GM18519 (cell line): ENCODE measurements at regions not wholly inside any gene's neighbourhood (a gene's known extent, or its start where the extent isn't known, plus 50 kb on each side); places are given as distances from the start of the nearest gene placed in this dataset.

Source experiments
- ATAC-seq: cut with Tn5 transposase; IDR thresholded peaks from one replicate; pipeline ENCODE4 v1.9.1; 2021; ENCODE audit warnings: mild to moderate bottlenecking, moderate library complexity; ENCODE audit not compliant: unreplicated experiment, low FRiP score

DNA sequence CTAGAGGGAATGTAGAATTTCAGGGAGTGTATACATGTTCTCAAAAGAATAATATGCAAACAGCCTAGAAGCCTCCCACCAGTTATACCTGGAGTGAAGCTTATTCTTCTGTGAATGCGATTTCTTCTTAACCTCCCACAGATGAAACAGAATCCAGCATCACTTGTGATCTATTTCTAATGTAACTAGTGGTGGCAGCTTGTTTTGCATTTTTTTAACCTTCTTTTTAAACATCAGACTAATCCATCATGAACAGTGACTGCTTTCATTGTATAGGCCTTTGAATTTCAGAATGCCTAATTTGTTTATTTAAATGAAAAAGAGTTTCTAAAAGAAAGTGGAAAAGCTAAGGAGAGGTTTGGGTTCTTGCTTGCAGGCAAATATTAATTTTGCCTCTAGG lies 85.7 kb upstream of the EPHA4 start:
- ATAC-seq = no peak

DNA sequence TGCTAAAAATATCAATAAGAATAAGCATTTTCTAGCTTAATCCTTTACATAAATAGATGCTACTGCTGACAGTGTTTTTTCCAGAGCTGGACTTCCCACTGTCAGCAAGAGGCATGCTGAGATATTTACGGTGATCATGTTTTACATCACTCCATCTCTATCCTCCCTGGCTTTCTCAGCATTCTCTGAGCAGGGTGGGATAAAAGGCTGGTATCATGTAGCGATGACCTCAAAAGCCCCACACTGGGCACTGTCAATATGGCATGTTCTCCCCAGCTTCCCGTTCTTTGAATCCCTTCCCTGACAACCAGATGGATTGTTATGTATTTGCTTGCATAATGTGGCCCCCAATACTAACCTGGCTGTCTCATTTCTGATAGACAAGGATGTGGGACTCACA lies 83.2 kb upstream of the EPHA4 start:
- no peak for ATAC-seq

GRCh38 chr2:221653182-221653581 lies 81.1 kb upstream of the EPHA4 start:
- no peak for ATAC-seq

DNA sequence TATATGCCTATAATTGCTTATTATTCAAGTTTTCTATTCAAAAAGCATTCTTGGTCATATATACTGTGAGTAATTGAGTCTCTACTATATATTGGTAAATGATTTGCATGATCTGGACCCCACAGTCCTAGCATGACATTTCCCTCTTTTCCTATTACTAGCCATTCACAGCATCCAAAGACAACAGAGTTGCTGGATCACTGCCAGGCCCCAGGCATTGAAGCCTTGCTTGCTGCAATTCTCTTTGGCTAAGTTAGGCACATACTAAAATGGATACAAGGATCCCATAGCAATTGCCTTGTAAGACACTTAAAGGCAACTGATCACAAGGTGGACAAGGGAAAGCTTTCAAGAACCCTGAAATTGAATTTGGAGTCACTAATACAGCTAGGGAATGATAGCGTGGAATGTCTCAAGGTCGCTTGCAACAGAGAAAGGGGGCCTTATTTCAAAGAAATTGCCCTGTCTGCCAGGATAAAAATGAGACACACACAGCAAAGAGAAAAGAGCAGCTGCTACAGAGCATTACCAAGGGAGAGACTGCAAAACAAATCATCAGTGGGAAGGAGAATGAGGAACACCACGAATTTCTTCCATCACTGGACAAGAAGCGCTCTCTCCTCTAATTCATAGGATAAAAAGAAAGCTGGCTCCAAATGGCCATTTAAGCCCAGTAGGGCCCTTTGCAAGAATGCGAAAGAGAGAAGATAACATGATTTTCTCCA lies 77.1 kb upstream of the EPHA4 start:
- no peak for ATAC-seq

DNA sequence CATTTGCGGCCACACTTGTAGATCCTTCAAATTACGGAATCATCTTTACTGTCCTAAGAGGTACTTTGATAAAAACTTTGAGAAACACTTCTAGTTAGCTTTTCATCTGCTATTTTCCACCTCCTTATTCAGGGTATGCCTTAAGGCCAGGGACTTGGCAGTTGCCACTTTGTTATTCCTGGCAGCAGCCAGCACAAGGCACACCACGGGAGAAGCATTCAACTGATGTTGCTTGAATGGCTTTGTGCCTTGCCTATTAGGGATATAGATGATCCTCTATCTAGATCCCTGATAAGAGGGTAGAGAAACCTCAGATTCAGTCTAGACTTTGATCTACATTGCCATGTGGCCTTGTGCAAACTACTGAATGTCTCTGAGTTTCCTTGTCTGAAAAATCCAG lies 70.3 kb upstream of the EPHA4 start:
- ATAC-seq = no peak

GRCh38 chr2:221641181-221641871 lies 69.2 kb upstream of the EPHA4 start:
- no peak for ATAC-seq

- ATAC-seq = no peak
These were observed 68.6 kb upstream of the EPHA4 start for GRCh38 chr2:221640686-221641085.

DNA sequence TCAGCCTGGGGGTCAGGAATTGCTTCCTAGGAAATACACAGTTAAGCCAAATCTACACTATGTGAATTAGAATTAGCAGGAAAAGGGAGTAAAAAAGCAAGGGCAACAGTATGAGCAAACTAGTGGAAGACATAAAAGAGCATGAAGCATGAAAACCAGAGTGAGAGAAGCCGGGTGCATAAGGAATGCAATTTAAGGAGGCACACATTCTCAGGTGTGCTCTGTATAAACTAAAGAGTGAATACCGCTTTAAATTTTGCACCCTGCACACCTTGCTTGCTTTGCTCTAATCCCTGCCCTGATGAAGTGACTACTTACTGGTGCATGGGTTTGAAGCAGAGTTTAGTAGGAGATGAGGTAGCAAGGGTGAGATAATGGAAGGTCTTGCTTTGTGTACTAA lies 65.7 kb upstream of the EPHA4 start:
- no peak for ATAC-seq

DNA sequence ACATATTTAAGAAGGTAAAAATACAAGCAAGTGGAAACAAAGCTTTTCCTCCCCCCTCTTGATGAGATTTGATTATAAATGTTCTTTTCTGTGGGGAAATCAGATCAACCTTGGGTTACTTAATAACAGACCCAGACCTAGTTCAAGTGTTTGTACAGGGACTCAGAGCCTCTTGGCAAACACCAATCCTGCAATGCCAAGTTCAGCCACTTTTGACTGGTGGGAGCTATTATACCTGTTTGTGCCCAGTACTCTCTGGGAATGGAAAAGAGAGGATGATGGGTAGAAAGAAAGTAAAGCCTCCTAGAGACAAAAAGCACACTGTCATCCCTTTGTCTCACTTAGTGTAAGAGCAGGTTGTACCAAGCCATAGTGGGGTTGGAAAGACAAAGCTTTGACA lies 63.8 kb upstream of the EPHA4 start:
- ATAC-seq = no peak

DNA sequence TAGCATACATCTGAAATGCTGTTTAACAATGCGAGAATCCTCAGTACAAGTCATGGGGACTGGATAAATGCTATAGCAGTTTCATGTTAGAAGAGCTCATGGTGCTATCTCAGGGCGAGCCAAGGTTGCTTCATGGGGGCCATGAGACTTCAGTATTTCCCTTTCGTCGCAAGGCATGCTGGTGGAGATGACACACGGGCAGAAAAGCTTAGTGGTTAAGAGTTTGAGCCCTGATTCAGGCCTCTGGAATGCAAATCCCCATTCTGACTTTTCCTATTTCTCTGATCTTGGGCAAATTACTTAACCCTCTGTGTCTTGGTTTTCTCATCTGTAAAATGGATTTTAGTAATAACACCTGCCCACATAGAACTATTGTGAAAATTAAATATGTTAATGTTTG lies 57.4 kb upstream of the EPHA4 start:
- no peak for ATAC-seq

DNA sequence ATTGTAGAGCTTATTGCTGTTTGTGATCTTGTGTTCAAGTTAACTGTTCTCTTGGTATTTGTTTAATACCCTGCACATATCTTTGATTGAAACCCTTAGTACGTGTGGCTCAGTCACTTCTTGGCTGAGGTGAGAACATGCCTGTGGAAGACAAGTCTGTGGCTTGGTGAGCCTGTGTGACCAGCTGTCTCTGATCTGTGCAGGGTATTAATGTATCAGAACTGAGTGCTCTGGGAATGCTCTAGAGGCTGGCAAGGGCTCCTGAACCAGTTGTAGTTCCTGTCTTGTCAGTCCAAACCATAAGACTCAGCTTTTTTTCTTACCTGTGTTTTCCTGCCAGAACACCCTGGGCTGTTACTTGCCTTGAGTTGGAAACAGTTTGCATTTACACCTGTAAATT lies 52.4 kb upstream of the EPHA4 start:
- no peak for ATAC-seq
